KBM-7 (cell line): ENCODE measurements at regions not wholly inside any gene's neighbourhood (a gene's known extent, or its start where the extent isn't known, plus 50 kb on each side); places are given as distances from the start of the nearest gene placed in this dataset.
A peak's percentile ranks its signal among the peaks of the same experiment; 100 is the strongest.

Experiments used
- DNase-seq: peaks from one replicate; pipeline ENCODE4 v3.0.0-alpha.2; 2015
- in situ Hi-C: fragments of 300-500 bp; cut with MboI; formaldehyde crosslinking; loops from 2 replicates; pipeline ENCODE4 v1.14.3; 2020; ENCODE audit warnings: low sequenced_read_pairs, low pct_unique_long_range_greater_than_20kb, mixed read lengths

DNA sequence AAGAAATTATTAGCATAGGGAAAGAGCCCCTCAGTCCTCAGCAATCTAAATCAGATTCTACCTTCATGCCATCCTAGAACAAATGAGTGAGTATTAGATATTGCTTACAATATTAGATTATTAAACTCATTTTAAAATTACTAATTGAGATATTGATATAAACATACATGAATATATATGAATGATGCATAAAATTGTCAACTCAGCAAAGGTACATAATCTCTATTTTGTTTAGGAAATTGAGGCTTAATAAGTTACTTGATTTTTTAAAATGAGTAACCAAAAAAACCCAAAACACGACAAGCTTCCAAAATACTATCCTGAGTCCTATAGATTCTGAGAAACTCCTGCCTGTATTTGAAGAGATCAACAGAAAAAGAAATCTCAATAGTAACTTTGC is 297.7 kb upstream of the TMCO5A start:
- in situ Hi-C loops, result no loop called here
- DNase-seq, result no peak

DNA sequence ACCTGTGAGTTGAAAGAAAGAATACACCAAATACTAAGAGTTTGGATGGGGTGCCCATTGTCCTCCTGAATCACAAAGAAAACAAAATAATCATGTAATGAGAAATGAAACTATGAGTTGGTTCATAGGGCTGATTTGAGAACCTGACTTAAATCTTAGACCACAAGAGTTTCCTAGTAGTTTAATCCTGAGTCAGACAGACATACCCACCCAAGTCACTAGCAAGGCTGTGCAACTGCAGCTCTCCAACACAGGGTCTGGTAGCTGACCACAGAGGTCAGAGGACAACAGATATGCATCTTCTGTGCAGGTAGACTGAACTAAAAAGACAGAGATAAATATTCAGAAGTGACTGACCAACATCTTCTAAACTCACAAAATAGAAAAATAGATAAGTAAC is 296.3 kb upstream of the TMCO5A start:
- in situ Hi-C loops, result no loop called here
- no peak for DNase-seq

DNA sequence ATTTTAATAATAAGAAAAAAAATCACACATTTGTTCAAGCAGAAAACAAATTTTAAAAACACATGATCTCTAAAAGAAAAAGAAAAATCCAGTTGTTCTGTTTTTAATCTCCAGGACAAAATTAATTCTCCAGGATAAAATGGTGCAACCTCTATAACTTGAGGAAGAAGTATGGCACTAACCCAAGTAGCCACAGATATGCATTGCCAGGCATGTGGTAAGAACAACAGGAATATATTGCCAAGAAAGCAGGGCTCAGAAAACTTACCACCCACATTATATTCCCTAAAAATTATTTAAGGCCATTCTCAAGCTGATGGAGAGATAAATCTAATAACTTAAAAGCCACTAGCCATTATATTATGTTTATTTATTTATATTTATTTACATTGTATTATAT is 295.7 kb upstream of the TMCO5A start:
- DNase-seq, result no peak
- in situ Hi-C loops, result no loop called here

DNA sequence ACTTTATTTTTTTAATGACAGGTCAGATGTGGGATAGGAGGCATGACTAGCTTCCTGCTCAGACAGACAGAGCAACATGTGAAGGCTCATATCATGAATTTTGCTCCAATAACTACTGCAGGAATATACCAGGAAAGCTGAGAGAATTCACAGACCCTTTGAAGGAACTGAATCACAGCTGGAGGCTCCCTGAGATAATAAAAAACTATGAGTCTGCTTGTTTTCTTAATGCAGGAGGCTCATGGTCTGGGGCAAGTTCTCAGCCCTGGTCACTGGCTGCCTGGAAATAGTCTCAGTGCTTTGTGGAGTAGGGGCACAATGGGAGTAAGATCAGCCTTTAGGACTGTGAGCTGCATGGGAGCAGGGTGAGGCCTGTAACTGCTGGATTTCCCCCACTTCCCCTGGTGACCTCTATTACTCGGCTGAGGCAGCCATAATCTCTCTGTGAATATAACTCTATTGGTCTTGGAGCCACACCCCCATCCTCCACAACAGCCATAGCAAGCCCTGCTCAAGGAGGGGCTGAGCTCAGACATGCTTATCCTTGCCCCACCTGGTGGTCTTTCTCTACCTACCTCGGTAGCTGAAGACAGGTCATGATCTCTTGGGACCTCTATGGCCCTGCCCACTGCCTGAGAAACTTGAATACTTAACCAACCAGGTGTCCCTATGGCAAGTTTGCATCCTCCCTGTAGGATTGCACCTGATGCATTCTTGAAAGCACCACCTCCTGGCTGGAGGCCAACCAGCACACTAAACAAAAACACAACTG is 281.6 kb upstream of the TMCO5A start:
- in situ Hi-C loops, result no loop called here
- no peak for DNase-seq

DNA sequence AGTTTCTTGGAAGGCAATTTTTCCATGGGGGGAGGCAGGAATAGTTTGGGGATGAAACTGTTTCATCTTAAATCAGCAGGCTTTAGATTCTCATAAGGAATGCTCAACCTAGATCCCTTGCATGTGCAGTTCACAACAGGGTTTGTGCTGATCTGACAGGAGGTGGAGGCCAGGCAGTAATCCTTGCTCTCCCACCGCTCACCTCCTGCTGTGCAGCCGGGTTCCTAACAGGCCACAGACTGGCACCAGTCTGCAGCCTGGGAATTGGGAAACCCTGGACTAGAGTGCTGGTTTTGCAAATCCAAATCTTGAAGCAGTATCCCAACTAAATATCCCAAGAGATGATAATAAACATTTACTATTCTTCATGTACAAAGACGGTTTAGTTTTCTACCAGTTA is 256.3 kb upstream of the TMCO5A start:
- in situ Hi-C loops, result no loop called here
- DNase-seq, result no peak

DNA sequence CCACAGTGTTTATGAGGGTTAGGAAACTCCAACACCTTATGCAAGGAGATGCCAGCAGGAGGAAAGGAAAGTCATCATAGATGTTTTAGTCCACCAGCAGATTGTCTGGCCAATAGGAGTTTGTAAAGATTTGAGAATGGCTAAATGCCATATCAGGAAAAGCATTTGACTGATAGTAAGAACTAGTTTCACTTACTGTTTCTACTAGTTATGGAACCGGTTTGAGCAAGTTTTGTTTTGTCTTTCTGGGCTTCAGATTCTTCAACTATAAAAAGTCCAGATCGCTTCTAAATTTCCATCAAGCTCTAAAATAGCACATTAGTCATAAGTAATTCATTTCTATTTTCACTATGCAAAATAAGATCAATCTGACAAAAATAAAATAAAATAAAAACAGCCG is 254.8 kb upstream of the TMCO5A start:
- in situ Hi-C loops, result no loop called here
- DNase-seq, result no peak

DNA sequence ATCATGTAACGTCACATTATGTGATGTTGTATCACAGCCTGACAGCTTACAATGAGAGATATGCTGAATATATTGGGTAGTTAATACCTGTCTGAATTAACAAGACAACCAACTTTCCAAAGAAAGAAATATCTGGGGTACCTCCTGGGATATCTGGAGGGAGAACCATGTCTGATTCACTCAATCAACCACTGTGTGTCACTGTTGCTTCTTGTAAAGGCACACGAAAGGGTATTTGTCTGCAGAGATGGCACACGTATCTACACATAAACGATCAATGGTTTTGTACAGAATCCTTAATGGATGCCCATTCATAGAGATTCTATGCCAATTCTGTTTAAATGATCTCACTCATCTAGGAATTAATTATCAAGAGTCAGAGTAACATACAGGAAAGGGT is 252.1 kb upstream of the TMCO5A start:
- DNase-seq, result peak; percentile 26
- in situ Hi-C loops, result no loop called here

DNA sequence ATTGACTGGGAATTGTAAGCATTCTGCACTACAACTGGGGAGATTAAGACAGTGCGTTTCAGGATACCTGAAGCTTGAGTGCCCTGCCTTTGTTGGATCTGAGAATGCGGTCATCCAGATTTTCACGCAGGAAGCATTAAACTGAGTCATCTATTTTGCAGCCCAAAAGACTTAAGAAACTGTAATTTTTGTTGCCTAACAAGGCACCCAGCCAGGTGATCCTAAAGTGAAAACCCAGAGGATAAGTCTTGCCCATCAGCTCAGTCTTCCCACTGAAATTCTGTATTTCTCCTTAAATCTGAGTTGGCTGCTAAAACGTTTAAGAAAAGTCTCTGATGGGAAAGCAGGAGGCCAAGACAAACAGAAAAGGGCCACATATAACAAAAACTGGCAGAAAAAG is 242.5 kb upstream of the TMCO5A start:
- DNase-seq, result no peak
- in situ Hi-C loops, result no loop called here

DNA sequence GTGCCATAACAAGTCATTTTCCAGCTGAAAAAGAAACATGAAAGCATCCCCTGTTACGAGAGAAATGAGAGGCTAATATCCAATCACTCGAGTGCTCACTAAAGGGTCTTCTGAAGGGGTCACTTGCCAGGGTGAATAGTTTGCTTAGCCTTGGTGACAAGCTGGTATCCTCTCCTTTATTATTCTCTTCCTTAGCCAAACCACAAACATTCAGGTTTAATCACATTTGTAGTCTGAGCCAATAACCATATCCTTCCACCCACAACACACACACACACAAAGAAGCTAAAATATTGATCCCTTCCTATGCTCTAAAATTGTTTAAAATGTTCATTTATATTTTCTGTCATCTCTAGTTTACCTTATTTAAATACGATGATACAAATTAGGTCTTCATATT is 240.5 kb upstream of the TMCO5A start:
- in situ Hi-C loops, result no loop called here
- DNase-seq, result no peak

DNA sequence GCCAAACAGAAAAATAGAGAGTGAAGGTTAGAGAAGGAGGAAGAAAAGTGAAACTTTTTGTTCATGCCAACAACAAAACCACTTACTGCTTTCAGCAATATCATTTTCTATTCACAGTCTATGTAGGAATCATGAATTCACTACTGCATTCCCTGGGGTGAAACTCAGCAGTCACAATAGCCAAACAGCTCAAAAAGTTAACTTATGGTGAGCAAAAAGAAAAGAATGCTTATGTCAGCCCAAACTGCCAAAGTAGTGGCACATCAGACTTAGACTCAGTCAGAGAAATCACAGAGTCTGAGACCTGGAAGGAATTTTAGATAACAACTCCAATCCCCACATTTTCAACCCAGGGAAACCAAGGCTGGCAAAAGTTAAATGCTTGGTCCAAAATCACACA is 238.7 kb upstream of the TMCO5A start:
- in situ Hi-C loops, result no loop called here
- DNase-seq, result no peak

DNA sequence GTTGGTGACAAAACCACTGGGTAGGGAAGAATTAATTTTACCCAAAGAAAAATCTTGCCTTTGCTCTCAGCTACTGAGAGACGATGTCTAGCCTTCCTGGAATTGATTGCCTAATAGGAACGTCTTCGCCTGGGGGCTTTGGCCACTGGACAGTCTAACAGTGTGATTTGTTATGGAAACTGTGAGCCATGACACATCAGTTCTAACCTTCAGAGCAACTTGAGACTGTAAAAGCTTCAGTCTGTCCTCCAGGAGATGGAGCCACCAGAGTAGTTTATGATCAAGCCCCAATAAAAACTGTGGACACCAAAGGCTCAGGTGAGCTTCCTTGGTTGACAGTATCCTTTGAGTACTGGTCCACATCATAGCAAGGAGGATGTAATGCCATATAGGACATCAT is 235.8 kb upstream of the TMCO5A start:
- DNase-seq, result no peak
- in situ Hi-C loops, result no loop called here

DNA sequence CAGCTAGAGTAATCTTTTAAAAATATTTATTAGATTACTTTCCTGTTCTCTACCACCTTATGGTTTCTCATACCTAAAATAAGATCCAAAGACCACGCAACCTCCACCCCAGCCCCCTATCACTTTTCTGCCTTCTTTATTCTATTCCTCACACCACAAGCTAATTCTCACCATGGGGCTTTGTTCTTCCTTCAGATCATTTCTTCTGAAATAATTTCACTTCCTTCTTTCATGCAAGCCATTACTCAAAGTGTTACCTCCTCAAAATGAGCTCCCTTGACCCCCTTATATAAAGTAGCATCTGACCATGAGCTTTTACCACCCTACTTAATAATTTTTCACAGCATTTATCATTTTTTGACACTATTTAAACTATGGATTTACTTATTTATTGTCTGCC is 233.2 kb upstream of the TMCO5A start:
- no peak for DNase-seq
- in situ Hi-C loops, result no loop called here

DNA sequence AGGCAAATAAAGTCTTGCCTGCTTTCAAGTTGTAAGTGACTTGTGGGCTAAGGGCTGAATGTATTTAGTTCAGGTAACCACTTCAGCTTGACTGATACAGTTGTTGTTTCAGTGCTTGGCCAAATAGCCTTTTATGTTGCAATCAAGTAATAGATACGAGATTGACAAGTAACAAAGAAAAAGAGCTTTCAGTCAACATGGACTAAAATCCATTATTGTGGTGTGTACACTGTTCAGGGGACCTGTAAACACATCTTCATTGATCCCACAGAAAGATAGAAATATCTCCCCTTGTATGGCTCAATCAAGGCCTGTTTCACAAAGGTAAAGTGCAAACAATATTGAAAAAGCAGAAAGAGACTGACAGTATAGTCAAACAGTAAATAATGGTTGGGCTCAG is 224.8 kb upstream of the TMCO5A start:
- no peak for DNase-seq
- in situ Hi-C loops, result no loop called here

DNA sequence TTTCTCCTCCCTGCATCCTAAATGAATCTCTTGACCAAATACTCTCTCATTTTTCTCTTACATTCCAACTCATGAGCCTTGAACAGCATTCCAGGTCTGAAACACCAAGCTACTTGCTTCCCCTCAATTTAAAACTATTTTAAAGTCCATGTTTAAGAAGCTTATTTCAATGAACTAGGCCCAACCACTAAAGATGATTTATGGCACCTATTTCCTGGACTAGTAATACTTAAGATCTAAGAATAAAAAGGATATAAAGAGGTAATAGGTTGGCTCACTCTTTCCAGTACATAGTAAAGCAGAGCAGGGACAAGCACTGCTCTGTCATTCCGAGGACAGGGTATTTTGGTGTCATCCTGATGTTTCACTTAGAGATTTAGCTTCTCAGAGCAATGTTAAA is 219.3 kb upstream of the TMCO5A start:
- no peak for DNase-seq
- in situ Hi-C loops, result no loop called here

DNA sequence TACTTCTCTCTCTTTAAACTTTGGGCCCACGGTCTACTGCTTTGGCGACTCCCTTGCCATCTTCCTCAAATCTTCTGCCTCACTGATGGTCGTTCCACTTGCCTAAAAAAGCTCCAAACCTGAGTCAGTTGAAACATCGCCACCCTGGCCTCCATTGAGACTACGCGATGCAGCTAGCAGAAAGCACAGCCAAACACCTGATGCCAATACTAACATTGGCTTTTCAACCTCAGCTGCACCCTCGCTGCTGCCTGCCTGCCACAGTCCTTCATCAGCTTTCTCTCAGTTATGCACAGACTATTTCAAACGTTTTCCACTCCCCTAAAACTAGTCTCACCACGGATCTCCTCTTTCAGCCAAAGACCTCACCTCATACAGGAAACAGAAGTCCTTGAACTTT is 214.2 kb upstream of the TMCO5A start:
- DNase-seq, result no peak
- in situ Hi-C loops, result no loop called here

DNA sequence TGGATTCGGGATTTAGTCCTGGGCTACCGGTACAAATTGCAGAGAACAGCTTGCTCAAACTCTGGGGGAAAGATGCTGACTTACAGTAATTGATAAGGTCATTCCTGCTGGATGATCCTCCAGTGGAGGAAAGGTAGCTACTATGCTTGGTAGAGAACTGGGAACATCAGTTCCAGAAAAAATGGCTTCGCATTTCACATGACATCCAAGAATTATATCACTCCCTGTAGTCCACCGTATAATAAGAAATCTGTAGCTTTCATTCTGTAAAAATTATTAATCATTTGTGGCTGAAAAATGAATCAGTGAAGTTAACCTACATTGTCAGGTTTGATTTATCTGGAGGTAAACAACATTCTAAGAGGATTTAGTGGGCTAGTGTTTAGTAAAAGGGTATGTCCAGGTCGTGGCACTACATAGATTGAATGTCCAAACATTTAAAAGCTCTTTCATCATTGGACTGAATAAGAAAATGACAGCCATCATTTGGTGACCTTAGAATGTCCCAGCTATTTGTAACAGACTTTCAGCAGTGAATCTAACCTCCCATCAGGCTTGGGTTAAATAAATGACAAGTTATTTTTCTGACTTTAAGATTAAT is 203.2 kb upstream of the TMCO5A start:
- in situ Hi-C loops, result no loop called here
- no peak for DNase-seq

DNA sequence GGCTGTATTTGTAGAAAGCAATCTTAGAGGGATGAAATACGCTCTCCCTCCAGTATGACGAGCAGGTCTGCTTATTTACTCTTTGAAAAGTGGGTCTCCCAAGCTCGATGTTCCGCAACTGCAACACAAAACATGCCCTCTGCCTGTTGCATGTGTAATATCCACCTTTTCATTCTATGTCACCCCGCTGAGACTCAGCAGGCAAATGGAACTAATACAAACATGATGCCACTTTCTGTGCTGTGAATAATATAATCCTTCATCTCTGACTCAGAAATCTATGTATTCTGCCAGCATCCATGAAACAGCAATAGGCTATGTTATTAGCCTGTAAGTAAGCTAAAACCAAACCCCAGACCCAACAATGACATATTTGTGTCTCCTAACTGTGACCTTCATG is 200.8 kb upstream of the TMCO5A start:
- in situ Hi-C loops, result no loop called here
- DNase-seq, result no peak

DNA sequence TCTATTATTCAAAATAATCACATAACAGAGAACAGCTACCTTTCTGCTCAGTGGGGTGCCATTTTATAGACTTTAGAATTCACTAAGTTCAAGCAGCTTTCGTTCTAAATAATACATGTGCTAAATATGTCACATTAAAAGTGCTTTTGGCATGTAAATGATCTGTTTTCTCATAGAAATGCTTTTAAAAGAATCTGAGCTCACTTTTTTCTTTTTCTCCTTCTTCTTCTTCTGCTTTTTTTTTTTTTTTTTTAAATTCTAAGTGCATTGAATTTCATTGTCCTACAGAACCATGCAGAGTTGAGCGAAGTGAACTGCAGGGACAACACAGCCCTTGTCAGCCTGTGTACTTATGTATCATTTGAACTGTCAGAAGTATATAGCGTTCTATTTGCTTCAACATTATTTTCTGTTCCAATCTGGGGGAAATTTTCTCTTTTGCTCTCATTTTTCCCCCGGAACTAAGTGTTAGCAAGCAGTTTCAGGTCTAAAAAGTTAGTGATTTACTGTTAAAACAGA is 193.8 kb upstream of the TMCO5A start:
- no peak for DNase-seq
- in situ Hi-C loops, result no loop called here

DNA sequence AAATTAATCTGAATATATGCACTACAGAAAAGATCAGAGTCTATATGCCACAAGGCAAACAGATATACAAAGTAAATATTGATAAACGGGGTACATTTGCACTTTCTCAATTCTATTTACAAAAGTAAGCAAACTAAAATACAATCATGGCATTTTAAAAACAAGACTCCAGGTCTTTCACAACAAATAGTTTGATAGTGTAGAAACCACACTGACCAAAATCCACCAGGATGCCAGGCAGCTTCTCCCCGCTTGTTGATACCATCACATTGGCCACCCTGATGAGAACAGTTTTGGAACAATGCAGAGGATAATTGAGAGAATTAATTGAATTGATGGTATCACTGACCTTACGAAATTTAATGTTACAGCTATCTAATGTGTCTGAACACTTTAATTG is 190.6 kb upstream of the TMCO5A start:
- no peak for DNase-seq
- in situ Hi-C loops, result no loop called here

DNA sequence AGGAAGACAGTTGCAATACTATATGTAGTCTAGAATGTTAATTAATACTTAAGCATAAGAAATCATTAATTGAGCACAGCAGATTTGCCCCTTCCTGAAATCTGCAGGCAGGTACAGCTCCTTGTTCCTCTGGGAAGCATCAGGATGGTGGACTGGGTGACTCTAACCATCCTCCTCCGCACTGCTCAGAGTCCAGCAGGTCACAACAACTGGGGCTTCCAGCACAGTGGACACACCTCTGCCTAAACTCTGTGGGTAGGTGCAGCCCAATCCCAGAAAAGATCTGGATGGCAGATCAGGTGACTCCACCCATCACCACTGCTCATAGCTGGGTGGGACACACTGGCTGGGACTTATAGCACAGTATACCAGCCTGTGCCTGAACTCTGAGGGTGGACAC is 189.9 kb upstream of the TMCO5A start:
- in situ Hi-C loops, result no loop called here
- DNase-seq, result no peak

DNA sequence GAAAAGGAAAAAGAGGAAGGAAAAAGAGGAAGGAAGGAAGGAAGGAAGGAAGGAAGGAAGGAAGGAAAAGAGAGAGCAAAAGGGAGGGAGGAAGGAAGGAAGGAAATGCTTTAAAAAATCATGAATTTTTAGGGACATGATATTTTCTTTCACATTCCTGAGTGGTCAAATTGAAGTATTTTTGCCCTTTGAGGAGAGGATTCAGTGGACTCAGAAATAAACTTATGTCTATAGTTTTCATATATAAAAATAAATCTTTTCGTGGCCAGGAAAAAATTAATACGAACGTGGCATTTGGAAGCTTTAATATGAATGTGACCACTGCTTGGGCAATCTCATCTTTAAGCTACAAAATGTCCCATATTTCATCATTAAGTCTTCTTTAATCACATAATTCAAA is 183.0 kb upstream of the TMCO5A start:
- no peak for DNase-seq
- in situ Hi-C loops, result no loop called here
